Caco-2 (cell line): ENCODE measurements at regions not wholly inside any gene's neighbourhood (a gene's known extent, or its start where the extent isn't known, plus 50 kb on each side); places are given as distances from the start of the nearest gene placed in this dataset.

Experiments used
- BruUV-seq: library from RNA; stranded (reverse); fragments of 400-500 nt; replicated peaks from 2 replicates; lab custom pipeline; 2021; lab: Mats Ljungman, UMichigan
- CTCF ChIA-PET: fragments of 300-600 bp; sonication (Branson Sonifier 250); formaldehyde crosslinking; loops from one replicate; lab custom pipeline; 2022; ENCODE audit warnings: antibody characterized with exemption; lab: Charles Lee
- POLR2A ChIA-PET: fragments of 300-600 bp; sonication (Branson Sonifier 250); formaldehyde crosslinking; loops from one replicate; lab custom pipeline; 2022; ENCODE audit warnings: antibody characterized with exemption; lab: Charles Lee
- DNase-seq, 2 experiments: peaks; one replicate each; pipeline versions ENCODE4 v3.0.0 to v3.0.0-alpha.2; 2020 to 2022
- H3K27me3 ChIP-seq: replicated peaks from 2 replicates; pipeline ENCODE4 v1.6.0; 2011; ENCODE audit warnings: low read length; ENCODE audit not compliant: control insufficient read depth, insufficient read depth
- H3K36me3 ChIP-seq: 2 replicates; pipeline ENCODE4 v1.5.1; 2011; ENCODE audit warnings: low read length; ENCODE audit not compliant: control insufficient read depth, insufficient read depth
- H3K4me1 ChIP-seq: fragments of 250-450 bp; sonication (Bioruptor Pico); 2 replicates; pipeline ENCODE4 v1.5.1; 2020; ENCODE audit warnings: mild to moderate bottlenecking
- H3K4me3 ChIP-seq: 2 replicates; pipeline ENCODE4 v1.5.1; 2011; ENCODE audit warnings: low read depth, mild to moderate bottlenecking, control low read depth, low read length
- H3K9me3 ChIP-seq: fragments of 250-450 bp; sonication (Bioruptor Pico); 2 replicates; pipeline ENCODE4 v1.5.1; 2020; ENCODE audit warnings: mild to moderate bottlenecking, moderate library complexity
- H3K27ac Mint-ChIP-seq: one replicate; pipeline ENCODE4 v1.8.0; 2022; ENCODE audit warnings: mixed read lengths; ENCODE audit not compliant: unreplicated experiment
- H3K27me3 Mint-ChIP-seq: one replicate; pipeline ENCODE4 v1.8.0; 2022; ENCODE audit warnings: mixed read lengths; ENCODE audit not compliant: insufficient read depth, unreplicated experiment
- H3K36me3 Mint-ChIP-seq: one replicate; pipeline ENCODE4 v1.8.0; 2022; ENCODE audit warnings: mild to moderate bottlenecking, mixed read lengths; ENCODE audit not compliant: insufficient read depth, unreplicated experiment
- H3K4me1 Mint-ChIP-seq: one replicate; pipeline ENCODE4 v1.8.0; 2022; ENCODE audit warnings: low read depth, mixed read lengths; ENCODE audit not compliant: unreplicated experiment
- H3K4me3 Mint-ChIP-seq: one replicate; pipeline ENCODE4 v1.8.0; 2022; ENCODE audit warnings: mild to moderate bottlenecking, moderate library complexity, mixed read lengths; ENCODE audit not compliant: unreplicated experiment
- H3K9me3 Mint-ChIP-seq: one replicate; pipeline ENCODE4 v1.8.0; 2022; ENCODE audit warnings: mixed read lengths; ENCODE audit not compliant: unreplicated experiment
- intact Hi-C: fragments of 100-400 bp; cut with micrococcal nuclease; formaldehyde crosslinking; loops from one replicate; pipeline ENCODE4 v1.10.0; 2022; ENCODE audit not compliant: unreplicated experiment
- TF ChIP-seq, protein P1 (sequence below), 2 experiments: fragments of 200-600 bp in 1 of 2; IDR thresholded peaks; 1 replicate in 1 of 2; 2 replicates in 1 of 2; pipeline versions ENCODE4 v1.5.1 to v1.8.0; 2011 to 2022; ENCODE audit warnings: antibody characterized with exemption in 1 of 2, control low read depth in 1 of 2, inconsistent platforms in 1 of 2, low read depth in 1 of 2, low read length in 1 of 2, mild to moderate bottlenecking in 1 of 2, moderate library complexity in 1 of 2; ENCODE audit not compliant: insufficient read depth in 1 of 2, severe bottlenecking in 1 of 2, unreplicated experiment in 1 of 2

DNA sequence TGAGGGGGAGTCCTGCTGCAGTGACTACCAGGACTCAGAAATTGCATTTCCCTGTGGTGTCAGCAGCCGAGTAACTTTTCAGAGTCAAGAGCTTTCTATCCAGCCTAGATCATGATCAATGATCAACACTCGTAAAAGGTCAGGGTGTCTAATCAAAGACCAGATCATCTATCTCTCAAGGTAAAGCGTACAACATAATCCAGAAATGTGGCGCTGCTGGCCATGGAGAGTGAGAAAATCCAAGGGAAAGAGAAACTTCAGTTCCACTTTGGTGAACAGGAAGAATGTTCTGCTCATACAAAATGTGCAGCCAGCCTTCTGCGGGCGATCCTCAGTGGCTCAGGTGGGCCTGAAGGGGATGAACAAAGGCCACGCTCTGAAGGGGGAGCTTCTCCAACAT lies 1005.8 kb upstream of the NR2F2 start:
- H3K27me3 Mint-ChIP-seq: peaks cover 3% of the 10 kb centered on the region
- Histone ChIP-seq H3K4me1 (no peaks in the 10 kb centered on the region), H3K4me3 (no peak overlapping the region), H3K9me3 (no peaks in the 10 kb centered on the region), H3K27me3 (no peaks in the 10 kb centered on the region), H3K36me3 (no peaks in the 10 kb centered on the region)
- ChIA-PET CTCF (interaction anchor here (0.6 kb wide), 1 partner anchor 1333 kb away, joined by 3 read pairs; no protein-coding TSS in a partner anchor), POLR2A (no interaction called here)
- no peak overlapping the region for H3K27ac Mint-ChIP-seq
- no peaks in the 10 kb centered on the region for H3K4me1 Mint-ChIP-seq
- no peaks in the 10 kb centered on the region for H3K36me3 Mint-ChIP-seq
- no peaks in the 10 kb centered on the region for H3K9me3 Mint-ChIP-seq
- no peak overlapping the region for H3K4me3 Mint-ChIP-seq
- TF ChIP-seq, protein P1, sequence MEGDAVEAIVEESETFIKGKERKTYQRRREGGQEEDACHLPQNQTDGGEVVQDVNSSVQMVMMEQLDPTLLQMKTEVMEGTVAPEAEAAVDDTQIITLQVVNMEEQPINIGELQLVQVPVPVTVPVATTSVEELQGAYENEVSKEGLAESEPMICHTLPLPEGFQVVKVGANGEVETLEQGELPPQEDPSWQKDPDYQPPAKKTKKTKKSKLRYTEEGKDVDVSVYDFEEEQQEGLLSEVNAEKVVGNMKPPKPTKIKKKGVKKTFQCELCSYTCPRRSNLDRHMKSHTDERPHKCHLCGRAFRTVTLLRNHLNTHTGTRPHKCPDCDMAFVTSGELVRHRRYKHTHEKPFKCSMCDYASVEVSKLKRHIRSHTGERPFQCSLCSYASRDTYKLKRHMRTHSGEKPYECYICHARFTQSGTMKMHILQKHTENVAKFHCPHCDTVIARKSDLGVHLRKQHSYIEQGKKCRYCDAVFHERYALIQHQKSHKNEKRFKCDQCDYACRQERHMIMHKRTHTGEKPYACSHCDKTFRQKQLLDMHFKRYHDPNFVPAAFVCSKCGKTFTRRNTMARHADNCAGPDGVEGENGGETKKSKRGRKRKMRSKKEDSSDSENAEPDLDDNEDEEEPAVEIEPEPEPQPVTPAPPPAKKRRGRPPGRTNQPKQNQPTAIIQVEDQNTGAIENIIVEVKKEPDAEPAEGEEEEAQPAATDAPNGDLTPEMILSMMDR (IDR thresholded peaks at IDR 0.05; ENCODE audit: insufficient read depth in 1 of 2, low read depth in 1 of 2, low read length in 1 of 2, severe bottlenecking in 1 of 2, unreplicated experiment in 1 of 2): no peak
- no TSS peak for BruUV-seq
- intact Hi-C loops: no loop called here
- no peak for DNase-seq

DNA sequence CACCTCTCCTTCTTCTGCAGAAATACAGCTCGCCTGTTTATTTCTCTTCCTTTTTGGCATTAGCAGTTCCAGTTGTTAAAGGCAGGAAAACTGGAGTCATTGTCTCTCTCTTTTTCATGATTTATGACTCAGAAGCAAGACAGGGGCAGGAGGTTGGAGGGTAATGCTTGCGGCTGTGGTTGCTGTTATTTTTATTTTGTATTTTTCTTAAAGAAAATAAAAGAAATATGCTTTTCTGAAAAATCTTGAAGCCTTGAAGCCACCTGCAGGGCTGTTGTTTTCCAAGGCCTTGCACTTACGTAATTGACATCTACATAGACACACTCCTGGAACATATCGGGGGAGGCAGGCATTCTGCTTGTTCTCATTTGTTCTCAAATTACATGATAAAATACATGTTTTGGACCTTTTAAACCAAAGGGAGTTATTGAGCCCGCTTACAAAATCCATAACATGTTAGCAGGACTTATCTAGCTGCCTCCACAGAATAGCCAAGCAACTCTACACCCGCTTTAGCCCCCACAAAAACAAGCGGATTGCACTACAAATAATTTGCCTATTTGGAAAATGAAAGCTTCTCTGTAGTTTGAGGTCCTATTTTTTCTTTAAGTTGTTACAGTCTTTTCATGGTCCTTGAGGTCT lies 1004.6 kb upstream of the NR2F2 start:
- H3K4me1 ChIP-seq: no peaks in the 10 kb centered on the region
- Mint-ChIP-seq H3K27me3 (peaks cover 3% of the 10 kb centered on the region), H3K9me3 (no peaks in the 10 kb centered on the region), H3K27ac (no peak overlapping the region), H3K4me1 (no peaks in the 10 kb centered on the region), H3K4me3 (no peak overlapping the region), H3K36me3 (no peaks in the 10 kb centered on the region)
- ChIA-PET POLR2A (no interaction called here), CTCF (interaction anchor here (0.7 kb wide), 1 partner anchor 969 kb away, joined by 3 read pairs; no protein-coding TSS in a partner anchor)
- no peaks in the 10 kb centered on the region for H3K9me3 ChIP-seq
- TF ChIP-seq, protein P1 (IDR thresholded peaks at IDR 0.05; ENCODE audit: insufficient read depth in 1 of 2, low read depth in 1 of 2, low read length in 1 of 2, severe bottlenecking in 1 of 2, unreplicated experiment in 1 of 2): no peak
- no peak overlapping the region for H3K4me3 ChIP-seq
- DNase-seq: no peak
- BruUV-seq: no TSS peak
- intact Hi-C loops: no loop called here
- no peaks in the 10 kb centered on the region for H3K36me3 ChIP-seq
- H3K27me3 ChIP-seq: no peaks in the 10 kb centered on the region

DNA sequence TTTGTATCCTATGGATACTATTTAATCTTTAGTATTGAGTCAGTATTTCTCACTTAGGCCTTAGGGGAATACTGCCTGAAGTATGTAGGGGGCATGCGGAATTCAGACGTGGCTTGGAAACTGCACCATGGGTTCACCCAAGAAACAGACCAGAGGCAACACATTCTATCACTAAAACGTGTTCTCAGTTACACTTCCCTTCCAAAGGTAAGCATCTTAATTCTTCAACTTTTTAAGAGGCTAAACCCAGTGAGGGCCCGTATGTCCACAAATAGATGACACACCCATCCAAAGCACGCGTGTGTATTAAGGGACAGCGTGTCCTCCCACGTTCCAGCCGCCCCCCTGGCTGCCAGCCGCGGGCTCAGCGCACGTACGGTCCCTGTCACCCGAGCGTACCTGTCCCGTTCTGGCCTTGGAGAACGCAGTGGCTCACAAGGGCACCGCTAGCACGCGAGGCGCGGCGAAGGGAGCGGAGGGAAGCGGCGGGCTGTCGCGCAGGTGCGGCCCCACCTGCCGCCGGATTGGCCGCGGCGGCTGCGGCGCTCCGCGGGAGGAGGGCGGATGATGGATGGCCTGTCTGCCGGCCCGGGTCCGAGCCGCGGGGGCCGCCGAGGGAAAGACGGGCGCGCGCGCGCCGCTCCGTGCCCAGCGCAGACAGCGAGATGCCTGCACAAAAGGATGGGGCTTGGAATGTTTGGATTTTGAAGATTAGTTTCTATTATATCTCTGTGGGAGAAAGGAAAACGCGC lies 1003.9 kb upstream of the NR2F2 start:
- no peak overlapping the region for H3K4me3 ChIP-seq
- H3K27me3 ChIP-seq: no peaks in the 10 kb centered on the region
- Mint-ChIP-seq H3K27me3 (no peaks in the 10 kb centered on the region), H3K4me1 (no peaks in the 10 kb centered on the region), H3K27ac (no peak overlapping the region), H3K36me3 (no peaks in the 10 kb centered on the region), H3K9me3 (no peaks in the 10 kb centered on the region), H3K4me3 (no peak overlapping the region)
- H3K9me3 ChIP-seq: no peaks in the 10 kb centered on the region
- intact Hi-C loops: no loop called here
- BruUV-seq: no TSS peak
- DNase-seq: no peak
- TF ChIP-seq, protein P1 (IDR thresholded peaks at IDR 0.05; ENCODE audit: insufficient read depth in 1 of 2, low read depth in 1 of 2, low read length in 1 of 2, severe bottlenecking in 1 of 2, unreplicated experiment in 1 of 2): no peak
- CTCF ChIA-PET: no interaction called here
- H3K4me1 ChIP-seq: no peaks in the 10 kb centered on the region
- POLR2A ChIA-PET: no interaction called here
- H3K36me3 ChIP-seq: no peaks in the 10 kb centered on the region
